ENCODE measurements at regions not wholly inside any gene's neighbourhood (a gene's known extent, or its start where the extent isn't known, plus 50 kb on each side); places are given as distances from the start of the nearest gene placed in this dataset.

GRCh38 chr5:95334900-95335538 lies 50.1 kb upstream of the MCTP1 start:
- Mint-ChIP-seq H3K36me3 (peaks cover 0 to 10% of the 10 kb centered on the region in 2 donors), H3K4me1 (peaks cover 0 to 4% (median 0%) of the 10 kb centered on the region in 3 donors), H3K9me3 (peaks cover 2 to 9% (median 5%) of the 10 kb centered on the region in 7 donors), H3K27ac (peak overlapping the region in 1 of 6 donors; percentile 30), H3K4me3 (no peak overlapping the region), H3K27me3 (peaks cover 6 to 13% (median 8%) of the 10 kb centered on the region in 3 donors)
- DNase-seq (no peak), ATAC-seq (ENCODE audit: low read depth in 2 of 2) (no peak)
